HG02588 (cell line): ENCODE measurements at regions not wholly inside any gene's neighbourhood (a gene's known extent, or its start where the extent isn't known, plus 50 kb on each side); places are given as distances from the start of the nearest gene placed in this dataset.
"Not testable (repeated sequence)": the region's sequence is repeated elsewhere in the genome, so short reads cannot be mapped to it uniquely, and the experiment has no call there.

ENCODE experiments used
- ATAC-seq: cut with Tn5 transposase; IDR thresholded peaks from one replicate; pipeline ENCODE4 v1.9.1; 2021; ENCODE audit warnings: mild to moderate bottlenecking, moderate library complexity; ENCODE audit not compliant: unreplicated experiment

- ATAC-seq, result no peak
Measured at GRCh38 chr3:18988614-18989229, 159.6 kb upstream of the KCNH8 start.

DNA sequence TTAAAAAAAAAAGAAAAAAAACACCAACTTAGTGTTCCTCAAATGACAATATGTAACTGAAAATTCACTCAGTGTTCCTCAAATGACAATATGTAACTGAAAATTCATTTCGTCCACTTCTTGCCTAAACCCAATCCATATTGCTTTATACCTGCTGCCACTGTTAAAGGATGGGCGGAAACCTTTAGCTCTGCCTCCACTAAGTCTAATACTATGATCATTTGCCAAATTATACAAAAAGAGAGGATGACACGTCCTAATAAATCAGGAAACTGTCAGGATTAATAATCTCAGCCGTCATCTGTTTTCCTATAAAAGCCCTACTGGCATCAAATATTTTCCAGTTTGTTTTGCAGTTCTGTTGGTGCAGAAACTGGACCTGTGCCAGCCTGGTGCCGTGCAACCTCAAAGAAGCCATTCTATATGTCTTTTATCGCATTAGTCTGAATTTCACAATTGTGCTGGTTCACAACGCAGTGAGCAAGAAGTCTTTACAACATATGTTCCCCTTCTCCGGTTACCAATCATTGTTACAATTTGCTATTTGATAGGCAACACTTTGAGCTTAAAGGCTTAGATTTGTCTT, 160.4 kb upstream of the KCNH8 start:
- ATAC-seq, result no peak

- no peak for ATAC-seq
Measured at GRCh38 chr3:18987070-18987469, 161.2 kb upstream of the KCNH8 start.

DNA sequence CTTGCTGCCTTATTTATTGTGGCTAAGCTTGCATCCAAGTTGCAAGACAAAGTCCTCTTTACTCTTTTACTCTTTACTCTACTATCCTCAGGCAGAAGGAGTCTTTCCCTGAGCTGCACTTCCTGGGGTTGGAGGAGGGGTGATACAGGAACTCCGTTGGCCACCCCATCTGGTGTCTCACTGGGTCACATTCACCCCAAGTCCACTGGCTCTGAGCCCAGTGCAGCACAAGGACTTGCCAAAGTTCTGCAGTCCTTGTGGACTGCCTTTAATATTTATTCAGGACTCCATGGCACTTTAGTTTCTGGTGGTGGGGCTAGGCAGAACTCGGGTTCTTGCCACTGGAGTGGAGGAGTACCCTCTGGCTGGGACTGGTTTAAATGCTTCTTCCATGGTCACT, 165.4 kb upstream of the KCNH8 start:
- no peak for ATAC-seq

DNA sequence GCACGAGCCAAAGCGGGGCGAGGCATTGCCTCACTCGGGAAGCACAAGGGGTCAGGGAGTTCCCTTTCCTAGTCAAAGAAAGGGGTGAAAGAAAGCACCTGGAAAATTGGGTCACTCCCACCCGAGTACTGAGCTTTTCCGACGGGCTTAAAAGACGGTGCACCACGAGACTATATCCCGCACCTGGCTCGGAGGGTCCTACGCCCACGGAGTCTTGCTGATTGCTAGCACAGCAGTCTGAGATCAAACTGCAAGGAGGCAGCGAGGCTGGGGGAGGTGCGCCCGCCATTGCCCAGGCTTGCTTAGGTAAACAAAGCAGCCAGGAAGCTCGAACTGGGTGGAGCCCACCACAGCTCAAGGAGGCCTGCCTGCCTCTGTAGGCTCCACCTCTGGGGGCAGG, 172.2 kb upstream of the KCNH8 start:
- ATAC-seq, result not testable (repeated sequence)

DNA sequence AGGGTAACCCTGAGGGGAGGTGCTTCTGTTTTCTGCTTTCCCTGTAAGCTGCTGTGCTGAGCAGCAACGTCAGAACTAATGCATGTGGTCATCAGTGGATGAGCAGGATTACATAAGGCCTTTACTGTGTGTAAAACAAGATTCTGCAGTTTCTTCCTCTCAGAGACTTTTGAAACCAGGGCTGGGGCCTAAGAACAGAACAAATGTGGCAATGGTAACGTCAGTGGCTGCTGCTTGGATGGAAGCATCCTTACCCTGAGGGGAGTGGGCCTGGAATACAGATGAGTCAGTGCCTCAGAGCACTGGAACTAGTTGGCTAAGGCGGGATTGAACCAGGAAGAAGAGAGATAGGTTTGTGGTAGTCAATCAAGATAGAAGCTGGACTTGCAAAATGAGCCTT, 180.2 kb upstream of the KCNH8 start:
- ATAC-seq, result no peak

DNA sequence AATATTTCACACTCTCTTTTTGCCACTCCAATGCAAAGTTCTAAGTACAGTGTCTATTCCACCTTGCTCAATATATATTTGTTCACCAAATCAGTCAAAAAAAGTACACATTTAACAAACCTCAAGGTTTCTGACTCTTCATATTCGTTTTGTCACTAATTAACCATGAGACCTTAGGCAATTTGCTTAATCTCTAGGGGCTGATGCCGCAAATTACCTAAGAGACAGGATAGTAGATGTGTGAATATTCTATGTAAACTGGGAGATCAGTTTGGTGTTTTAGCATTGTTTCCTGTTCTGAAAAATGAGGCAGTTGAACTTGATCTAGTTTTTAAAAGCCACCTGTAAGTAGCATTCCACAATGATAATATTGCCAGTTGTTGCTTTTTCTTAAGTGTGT, 182.5 kb upstream of the KCNH8 start:
- ATAC-seq, result no peak

GRCh38 chr3:18964640-18965039, 183.7 kb upstream of the KCNH8 start:
- no peak for ATAC-seq

- no peak for ATAC-seq
Measured at GRCh38 chr3:18951333-18951732, 197.0 kb upstream of the KCNH8 start.

DNA sequence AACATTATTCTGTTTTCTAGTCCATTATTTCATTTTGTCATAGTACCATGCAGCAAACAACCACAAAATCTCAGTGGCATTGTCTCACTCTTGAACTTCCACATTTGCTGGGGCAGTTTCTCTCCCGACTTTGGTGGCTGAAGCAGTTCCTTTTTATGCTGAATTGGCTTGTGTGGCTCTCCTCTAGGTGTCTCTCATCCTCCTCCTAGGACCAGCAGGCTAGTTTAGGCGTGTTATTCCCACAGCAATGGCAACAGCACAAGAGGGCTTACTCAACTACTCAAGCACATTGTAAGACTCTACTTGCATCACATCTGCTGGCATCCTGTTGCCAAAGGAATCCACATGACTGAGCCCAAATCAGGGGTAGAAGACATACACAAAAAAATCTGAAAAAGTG, 201.8 kb upstream of the KCNH8 start:
- ATAC-seq, result no peak

DNA sequence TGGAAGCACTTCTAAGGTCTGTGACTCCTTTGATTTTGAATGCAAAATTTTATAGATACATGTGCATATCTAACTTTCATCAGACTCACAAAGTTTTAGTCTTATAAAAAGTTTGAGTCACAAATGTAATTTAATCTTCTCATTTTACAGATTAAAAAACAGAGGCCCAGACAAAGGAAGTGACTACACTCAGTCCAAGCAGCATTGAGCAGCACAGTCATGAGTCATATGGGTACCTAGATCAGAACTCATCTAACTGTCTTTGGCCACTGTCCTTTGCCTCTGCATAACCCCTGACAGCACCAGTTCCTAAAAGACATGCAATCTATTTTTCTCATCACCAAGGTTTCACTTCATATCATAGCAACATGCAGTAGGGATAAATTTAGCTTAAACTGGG, 210.7 kb upstream of the KCNH8 start:
- no peak for ATAC-seq

- ATAC-seq, result no peak
Measured at GRCh38 chr3:18919158-18919557, 229.2 kb upstream of the KCNH8 start.

GRCh38 chr3:18917923-18918322, 230.4 kb upstream of the KCNH8 start:
- no peak for ATAC-seq

DNA sequence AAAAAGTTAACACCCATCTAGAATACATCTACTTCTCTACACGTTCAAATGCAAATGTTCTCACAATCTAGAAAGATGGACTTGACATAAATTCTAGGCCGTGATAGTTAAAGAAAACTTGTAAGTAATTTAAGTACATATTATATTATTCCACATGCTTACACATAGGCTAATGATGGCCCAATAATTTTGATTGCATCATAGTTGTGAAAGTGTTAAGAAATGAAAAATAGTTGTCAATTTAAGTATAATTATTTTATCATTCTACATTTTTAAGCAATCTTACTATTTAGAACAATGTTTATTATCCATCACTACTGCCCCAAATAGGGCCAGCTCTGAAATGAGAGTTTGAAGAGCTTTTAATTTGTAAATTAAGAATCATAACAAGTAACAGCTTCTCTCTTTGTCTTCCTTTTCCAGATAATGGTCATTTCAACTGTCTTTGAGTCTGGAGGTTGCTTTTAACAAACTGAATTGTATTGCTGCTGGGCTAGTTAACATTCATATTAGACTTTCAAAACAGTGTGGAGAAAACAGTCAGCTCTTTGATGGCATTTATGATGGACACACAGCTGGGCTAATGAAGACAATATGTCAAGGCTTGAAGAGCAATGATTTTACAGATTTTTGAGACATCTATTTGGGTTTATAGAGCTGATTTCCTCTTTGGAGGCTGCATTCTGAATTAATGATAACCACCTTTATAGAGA, 246.1 kb upstream of the KCNH8 start:
- no peak for ATAC-seq

DNA sequence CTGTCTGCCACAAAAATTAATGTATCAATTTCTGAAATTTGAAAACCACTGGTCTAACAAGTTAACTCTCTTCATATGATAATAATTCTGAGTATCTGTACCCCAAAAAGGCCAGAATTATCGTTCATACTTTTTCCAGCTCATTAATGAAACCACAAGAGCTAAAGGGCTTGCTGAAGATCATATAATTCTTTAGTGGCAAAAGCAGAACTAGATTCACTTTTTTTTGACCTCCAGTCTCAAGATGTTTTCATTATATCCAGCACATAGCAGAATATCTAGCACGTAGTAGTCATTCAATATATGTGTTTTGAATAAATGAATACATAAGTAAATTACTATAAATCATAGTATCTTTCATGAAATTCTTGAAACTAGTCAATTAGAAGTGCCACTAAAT, 246.7 kb upstream of the KCNH8 start:
- no peak for ATAC-seq

GRCh38 chr3:18900994-18901393, 247.3 kb upstream of the KCNH8 start:
- ATAC-seq, result no peak

- no peak for ATAC-seq
Measured at GRCh38 chr3:18898911-18899310, 249.4 kb upstream of the KCNH8 start.

GRCh38 chr3:18892756-18893155, 255.6 kb upstream of the KCNH8 start:
- no peak for ATAC-seq

- ATAC-seq, result no peak
Measured at GRCh38 chr3:18892047-18892446, 256.3 kb upstream of the KCNH8 start.

DNA sequence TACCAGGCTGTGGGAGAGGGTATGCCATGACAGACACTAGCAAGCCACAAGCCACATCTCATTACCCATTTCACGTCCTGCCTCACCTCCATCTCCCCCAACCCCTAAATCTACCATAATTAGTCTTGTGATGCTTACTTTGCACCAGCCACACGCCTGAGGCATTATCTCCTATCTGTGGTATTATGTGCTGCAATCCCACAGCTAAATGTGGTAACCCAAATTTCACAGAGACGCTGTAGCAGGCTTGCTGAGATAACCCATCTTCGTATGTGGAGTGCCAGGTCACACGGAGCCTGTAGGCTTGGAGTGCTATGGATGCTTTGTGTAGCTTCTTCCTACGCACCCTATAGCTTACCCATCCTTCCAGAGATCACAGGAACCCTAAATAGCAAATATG, 256.7 kb upstream of the KCNH8 start:
- ATAC-seq, result no peak

- no peak for ATAC-seq
Measured at GRCh38 chr3:18890449-18890848, 257.9 kb upstream of the KCNH8 start.

DNA sequence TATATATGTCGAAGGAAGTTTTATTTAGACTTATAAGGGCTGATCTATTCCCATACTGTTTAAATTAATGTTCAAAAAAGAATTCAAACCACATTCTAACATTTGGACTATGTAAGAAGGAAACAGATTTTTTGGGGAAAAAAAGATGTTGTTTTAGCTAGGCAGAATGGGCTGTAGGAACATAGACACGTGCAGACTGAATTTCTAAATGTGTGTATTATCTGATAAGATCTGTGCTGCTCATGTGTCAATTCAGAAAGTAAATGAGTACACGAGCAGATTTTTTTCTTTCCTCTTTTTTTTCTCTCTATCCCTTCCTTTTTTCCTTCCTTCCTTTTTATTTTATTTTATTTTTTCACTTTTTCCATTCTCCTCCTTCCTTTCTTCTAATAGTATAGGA, 259.5 kb upstream of the KCNH8 start:
- no peak for ATAC-seq

DNA sequence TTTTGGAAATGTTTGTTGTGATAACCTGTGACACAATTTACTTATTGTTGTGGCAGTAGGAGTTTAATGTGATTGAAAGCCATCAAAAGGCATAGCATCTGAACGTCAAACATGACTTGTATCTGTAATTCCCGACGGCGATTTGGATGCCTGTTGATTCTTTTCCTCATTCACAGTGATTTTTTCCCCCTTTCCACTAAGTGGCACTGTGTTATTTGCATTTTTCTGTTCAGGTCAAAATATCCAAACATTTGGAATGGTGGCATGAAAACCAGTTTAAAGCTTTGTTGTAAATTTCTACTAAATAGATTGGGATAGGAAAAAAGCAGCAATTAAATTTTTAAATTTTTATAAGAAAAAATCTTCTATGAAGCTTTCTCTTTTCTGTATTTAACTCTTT, 259.9 kb upstream of the KCNH8 start:
- no peak for ATAC-seq
